RPMI8226 (cell line): ENCODE measurements at regions not wholly inside any gene's neighbourhood (a gene's known extent, or its start where the extent isn't known, plus 50 kb on each side); places are given as distances from the start of the nearest gene placed in this dataset.

Source experiments
- DNase-seq: peaks from one replicate; pipeline ENCODE4 v3.0.0-alpha.2; 2015

DNA sequence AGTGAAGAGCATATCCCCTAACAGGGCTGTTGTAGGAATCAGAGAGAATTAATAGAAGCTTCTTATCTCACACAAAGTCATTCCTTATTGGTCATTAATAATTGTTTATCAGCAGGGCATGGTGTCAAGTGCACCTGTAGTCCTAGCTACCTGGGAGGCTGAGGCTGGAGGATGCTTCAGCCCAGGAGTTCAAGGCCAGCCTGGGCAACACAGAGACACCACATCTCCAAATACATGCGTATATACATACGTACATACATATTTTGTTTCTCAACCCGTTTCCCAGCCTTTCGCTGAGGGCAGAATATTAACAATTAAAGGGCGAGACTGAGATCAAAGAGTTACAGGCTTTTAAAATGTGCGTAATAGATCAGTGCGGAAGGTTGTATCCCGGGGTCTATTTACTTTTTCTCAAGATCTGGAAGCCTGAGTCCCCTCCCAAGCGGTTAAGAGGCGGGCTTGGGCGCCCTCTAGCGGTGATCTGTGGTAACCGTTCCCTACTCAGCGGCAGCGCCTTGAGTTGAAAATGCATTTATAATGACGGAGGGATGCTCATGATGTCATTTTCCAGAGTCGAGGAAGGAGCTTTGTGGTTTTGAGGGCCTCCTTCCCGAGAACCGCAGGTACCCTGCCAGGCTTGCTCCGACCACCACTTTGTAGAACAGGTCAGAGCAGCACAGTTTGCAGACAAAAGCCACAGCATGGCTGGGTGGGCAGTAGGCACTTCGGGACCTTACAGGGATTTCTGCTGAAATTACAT lies 169.6 kb upstream of the GPR12 start:
- peak; percentile 65 for DNase-seq

DNA sequence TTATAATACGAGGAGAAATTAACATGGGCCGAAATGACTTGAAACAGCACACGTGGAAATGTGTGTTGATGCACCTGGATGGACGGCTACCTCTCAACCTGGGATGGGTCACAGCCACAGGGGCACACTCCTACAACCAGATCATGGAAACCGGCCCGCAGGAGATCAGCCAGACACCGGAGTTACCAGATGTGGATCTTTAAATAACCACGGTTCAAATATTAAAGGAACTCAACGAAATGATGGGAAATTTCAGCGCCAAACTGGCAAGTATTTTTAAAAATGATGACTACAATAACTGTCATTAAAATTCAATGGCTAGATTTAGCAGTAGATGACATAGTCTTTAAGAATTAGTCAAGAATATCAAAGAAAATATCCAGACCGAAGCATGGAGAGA lies 166.9 kb upstream of the GPR12 start:
- no peak for DNase-seq

GRCh38 chr13:26926371-26926770 lies 165.8 kb upstream of the GPR12 start:
- DNase-seq: no peak

GRCh38 chr13:26923824-26924605 lies 163.4 kb upstream of the GPR12 start:
- DNase-seq: peak; percentile 32

DNA sequence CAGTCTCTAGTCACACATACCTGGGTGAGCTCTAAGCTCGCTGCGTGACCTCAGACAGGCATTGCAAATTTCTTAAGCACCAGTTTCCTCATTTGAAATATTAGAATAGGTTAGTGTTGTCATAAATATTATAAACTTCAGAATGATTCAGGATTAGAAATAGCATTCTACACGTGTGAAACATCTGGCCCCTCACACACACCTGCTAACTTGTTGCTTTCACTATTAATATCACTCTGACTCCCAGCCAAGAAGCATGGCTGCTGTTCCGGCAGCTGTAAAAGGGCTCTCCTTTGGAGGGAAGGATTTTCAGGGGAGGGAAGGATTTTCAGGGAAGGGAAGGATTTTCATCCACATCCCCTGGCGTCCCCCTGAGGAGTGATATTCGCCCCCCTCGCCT lies 161.3 kb upstream of the GPR12 start:
- peak; percentile 22 for DNase-seq

GRCh38 chr13:26920614-26921355 lies 160.2 kb upstream of the GPR12 start:
- no peak for DNase-seq

- no peak for DNase-seq
These were observed 159.1 kb upstream of the GPR12 start for GRCh38 chr13:26919732-26920131.

- no peak for DNase-seq
These were observed 158.7 kb upstream of the GPR12 start for GRCh38 chr13:26919311-26919710.

- peak; percentile 36 for DNase-seq
These were observed 154.0 kb upstream of the GPR12 start for GRCh38 chr13:26914624-26915023.

DNA sequence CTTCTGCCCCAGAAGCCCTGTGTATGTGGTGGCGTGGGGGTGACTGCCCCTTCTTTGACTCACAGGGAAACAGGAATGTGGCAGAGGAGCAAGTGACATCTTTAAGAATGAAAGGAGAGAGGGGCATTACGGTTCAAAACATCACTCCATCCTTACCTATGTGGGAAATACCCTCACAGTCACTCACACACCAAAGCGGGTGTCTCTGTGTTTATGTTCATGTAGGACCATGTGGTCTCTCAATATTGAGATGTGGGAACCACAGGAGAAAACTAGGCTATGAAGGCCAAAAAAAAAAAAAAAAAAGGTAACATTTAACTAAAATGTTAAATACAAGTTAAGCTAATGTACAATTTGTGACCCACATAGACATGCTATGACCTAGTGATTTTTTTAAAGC lies 153.6 kb upstream of the GPR12 start:
- DNase-seq: no peak

- no peak for DNase-seq
These were observed 150.3 kb upstream of the GPR12 start for GRCh38 chr13:26910754-26911465.

- no peak for DNase-seq
These were observed 148.9 kb upstream of the GPR12 start for GRCh38 chr13:26909477-26909876.

DNA sequence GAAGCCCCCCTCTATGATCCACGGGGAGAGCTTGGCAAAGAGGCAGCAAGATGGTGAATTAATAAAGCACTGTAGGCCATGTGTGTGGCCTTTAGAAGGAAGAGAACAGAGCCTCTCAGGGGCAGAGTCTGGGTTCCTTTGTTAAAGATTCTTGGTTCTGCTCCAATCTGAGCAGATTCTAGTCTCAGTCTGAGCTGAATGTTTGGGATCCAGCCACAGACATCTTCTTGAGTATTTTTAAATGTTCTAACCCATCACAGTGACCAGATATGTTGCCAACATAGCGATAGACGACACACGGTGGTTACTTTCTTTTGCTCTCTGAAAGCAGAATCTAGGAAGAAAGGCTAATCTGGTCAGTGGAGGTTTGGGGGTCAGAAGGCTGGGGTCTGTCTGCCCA lies 147.5 kb upstream of the GPR12 start:
- DNase-seq: no peak

GRCh38 chr13:26899202-26899601 lies 138.6 kb upstream of the GPR12 start:
- DNase-seq: no peak

DNA sequence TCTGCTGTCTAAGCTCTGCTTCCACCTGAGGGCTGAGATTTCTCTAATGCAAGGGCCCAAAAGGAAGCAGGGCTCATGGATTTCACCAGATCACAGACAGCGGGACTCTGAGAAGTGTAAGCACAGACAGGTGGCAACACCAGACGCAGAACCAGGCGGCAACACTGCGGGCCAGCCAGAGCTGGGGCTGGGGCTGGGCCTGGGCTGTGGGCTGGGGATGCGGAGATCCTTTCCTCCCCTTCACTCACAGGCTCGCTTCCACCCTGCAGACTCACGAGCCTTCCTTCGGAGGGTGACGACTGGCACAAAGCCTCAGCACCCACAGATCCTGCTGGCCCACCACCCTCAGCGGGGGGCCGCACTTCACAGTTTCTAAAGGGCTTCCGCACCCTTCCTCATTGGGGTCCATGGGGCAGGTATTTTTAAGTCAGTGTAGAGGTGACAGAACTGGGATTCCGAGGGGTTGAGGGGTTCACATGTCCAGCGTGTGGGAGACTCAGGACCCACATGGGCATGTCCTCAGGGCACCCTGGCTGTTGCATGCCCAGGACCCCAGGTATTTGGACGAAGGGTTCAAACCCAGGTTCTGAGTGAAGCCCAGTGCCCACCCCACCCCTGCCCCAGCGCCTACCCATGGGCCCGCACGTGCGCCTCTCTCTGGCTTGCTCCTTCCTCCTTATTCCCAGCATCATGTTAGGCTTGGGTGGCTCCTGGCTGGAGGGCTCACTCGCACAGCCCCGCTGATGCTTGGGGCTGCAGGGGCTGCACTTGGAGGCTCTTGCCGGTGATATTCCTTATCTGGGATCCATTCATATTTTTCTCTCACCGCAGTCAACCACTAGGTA lies 137.3 kb upstream of the GPR12 start:
- no peak for DNase-seq

DNA sequence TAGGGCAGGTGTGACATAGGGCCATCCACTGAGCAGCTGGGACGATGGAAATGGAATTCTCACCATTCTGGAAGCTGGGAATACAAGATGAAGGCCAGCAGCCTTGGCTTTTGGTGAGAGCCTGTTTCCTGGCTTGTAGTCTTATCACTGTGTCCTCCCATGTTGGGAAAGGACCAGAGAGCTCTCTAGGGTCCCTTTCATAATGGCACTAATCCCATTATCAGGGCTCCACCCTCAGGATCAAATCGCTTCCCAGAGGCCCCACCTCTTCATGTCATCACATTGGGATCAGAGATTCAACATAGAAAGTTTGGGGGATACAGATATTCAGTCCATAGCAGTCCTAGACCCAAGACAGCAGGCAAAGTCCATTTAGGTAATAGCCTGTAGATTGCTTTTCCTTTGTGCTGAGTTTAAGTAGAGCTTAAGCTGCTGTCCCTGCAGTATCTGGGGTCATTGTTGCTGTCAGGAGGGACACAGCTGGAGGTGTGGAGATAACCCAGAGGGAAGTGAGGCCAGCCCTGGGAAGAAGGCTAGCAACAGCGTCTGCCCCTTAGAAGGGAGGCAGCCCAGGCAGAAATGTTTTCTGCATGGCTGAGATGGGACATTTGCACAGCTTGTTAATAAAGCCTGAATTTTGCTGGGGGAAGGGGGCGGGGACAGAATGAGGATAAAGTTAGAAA lies 136.5 kb upstream of the GPR12 start:
- DNase-seq: no peak

DNA sequence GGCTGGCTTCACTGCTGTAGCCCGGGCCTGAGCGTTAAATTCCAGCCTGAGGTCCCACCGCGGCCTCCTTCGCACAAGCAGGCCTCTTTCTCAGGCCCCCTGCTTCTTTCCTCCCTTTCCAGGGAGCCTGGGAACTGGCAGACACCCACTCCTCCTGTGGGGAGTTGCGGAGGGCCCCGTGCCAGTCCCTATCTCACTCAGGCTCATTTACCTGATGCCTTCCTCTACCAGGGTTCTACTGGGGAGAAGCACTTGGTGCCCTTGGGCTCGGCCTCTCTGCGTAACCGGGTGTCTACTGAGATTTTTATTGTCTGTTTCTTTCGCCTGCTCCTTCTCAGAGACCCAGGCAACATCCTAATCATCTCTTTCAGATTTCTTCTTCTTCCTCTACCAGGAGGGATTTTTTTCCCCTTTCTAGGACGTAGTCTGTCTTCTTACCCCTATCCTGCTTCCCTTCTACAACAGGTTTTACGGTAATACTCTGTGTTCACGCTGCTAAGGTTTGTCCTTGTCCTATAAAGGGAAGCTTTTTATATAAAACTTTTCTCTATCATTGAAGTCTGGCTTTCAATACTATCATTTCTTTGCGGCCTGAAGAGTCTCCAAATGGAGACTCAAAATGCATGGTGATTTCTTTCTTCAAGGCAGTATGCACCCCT lies 135.4 kb upstream of the GPR12 start:
- no peak for DNase-seq

GRCh38 chr13:26895081-26895807 lies 134.7 kb upstream of the GPR12 start:
- DNase-seq: no peak

DNA sequence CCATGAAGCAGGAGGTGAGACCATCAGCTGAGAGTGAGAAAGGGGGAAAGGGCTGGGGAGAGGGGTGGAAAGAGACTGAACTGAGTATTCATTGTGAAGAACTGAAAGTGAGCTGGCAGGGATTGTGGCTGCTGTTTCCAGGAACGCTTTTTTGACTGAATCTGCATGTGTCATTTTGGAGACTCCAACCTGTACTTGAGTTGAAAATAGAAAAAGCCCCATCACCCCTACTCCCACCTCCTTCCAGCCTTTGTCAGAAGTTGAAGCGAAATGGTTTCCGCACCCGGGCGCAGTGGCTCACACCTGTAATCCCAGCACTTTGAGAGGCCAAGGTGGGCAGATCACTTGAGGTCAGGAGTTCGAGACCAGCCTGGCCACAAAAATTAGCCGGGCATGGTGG lies 128.0 kb upstream of the GPR12 start:
- DNase-seq: no peak

GRCh38 chr13:26887594-26887993 lies 127.0 kb upstream of the GPR12 start:
- no peak for DNase-seq
